Body of pancreas (tissue), 4 donors: ENCODE measurements at regions not wholly inside any gene's neighbourhood (a gene's known extent, or its start where the extent isn't known, plus 50 kb on each side); places are given as distances from the start of the nearest gene placed in this dataset.

Experiments used
- POLR2A ChIP-seq, 3 donors: fragments of 450-650 bp; IDR thresholded peaks; one replicate each; pipeline ENCODE4 v1.6.1; 2016; ENCODE audit warnings: antibody characterized with exemption in 3 of 3, mild to moderate bottlenecking in 2 of 3
- TF ChIP-seq, protein P1 (sequence below), 7 experiments: fragments of 450-650 bp in 4 of 7; fragments of 200-600 bp in 3 of 7; sonication (generic) in 3 of 7; IDR thresholded peaks; one replicate each; pipeline ENCODE4 v1.5.1; 2016 to 2019; ENCODE audit warnings: antibody characterized with exemption in 7 of 7

DNA sequence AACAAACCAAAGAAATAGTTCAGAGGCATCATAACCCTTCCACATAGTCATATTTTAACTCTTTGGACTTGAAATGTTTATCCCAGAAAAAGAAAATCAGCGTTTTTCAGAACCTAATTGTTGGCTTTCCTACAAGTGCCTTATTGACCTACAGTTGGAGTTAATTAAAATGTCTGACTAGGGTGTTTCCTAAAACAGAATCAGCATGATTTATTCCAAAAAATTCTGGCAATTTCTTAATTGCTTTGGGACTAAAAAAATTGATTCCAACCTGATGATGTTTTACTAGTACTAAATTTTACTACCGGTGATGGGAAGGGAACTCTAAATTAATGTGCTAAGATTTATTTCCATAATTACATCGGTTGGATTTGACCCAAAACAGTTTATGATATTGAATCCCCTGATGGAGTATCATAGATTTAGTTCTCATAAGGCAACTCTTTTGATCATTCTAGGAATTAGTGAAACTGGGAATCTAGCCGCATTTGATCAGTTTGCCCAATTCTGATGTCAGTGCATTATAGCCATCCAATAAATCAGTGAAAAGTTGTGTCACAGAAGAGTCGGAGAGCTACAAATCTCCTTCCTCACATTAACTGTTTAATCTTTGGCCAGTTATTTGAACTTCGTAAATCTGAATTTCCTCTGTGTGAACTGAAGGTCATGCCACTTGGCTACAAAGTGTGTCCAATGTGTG lies 134.3 kb upstream of the DSEL start:
- TF ChIP-seq, protein P1, sequence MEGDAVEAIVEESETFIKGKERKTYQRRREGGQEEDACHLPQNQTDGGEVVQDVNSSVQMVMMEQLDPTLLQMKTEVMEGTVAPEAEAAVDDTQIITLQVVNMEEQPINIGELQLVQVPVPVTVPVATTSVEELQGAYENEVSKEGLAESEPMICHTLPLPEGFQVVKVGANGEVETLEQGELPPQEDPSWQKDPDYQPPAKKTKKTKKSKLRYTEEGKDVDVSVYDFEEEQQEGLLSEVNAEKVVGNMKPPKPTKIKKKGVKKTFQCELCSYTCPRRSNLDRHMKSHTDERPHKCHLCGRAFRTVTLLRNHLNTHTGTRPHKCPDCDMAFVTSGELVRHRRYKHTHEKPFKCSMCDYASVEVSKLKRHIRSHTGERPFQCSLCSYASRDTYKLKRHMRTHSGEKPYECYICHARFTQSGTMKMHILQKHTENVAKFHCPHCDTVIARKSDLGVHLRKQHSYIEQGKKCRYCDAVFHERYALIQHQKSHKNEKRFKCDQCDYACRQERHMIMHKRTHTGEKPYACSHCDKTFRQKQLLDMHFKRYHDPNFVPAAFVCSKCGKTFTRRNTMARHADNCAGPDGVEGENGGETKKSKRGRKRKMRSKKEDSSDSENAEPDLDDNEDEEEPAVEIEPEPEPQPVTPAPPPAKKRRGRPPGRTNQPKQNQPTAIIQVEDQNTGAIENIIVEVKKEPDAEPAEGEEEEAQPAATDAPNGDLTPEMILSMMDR (IDR thresholded peaks at IDR 0.05), result no peak
- TF ChIP-seq POLR2A (IDR thresholded peaks at IDR 0.05), result no peak
